ENCODE measurements at regions not wholly inside any gene's neighbourhood (a gene's known extent, or its start where the extent isn't known, plus 50 kb on each side); places are given as distances from the start of the nearest gene placed in this dataset.

- no peak for DNase-seq
These were observed 423.7 kb downstream of the LRIG3 start for GRCh38 chr12:58496411-58497190.

GRCh38 chr12:58500399-58500798, 419.9 kb downstream of the LRIG3 start:
- no peak for DNase-seq

- no peak for DNase-seq
These were observed 418.1 kb downstream of the LRIG3 start for GRCh38 chr12:58502226-58502625.

GRCh38 chr12:58502841-58503240, 417.5 kb downstream of the LRIG3 start:
- DNase-seq: no peak

- DNase-seq: no peak
These were observed 416.6 kb downstream of the LRIG3 start for GRCh38 chr12:58503731-58504130.

- no peak for DNase-seq
These were observed 416.0 kb downstream of the LRIG3 start for GRCh38 chr12:58504143-58504938.

- no peak for DNase-seq
These were observed 411.0 kb downstream of the LRIG3 start for GRCh38 chr12:58509116-58509885.

GRCh38 chr12:58513301-58513834, 406.9 kb downstream of the LRIG3 start:
- DNase-seq: no peak

- DNase-seq: no peak
These were observed 406.5 kb downstream of the LRIG3 start for GRCh38 chr12:58513852-58514251.

- DNase-seq: no peak
These were observed 400.5 kb downstream of the LRIG3 start for GRCh38 chr12:58519839-58520238.

- no peak for DNase-seq
These were observed 399.2 kb downstream of the LRIG3 start for GRCh38 chr12:58521152-58521551.

- DNase-seq: no peak
These were observed 398.5 kb downstream of the LRIG3 start for GRCh38 chr12:58521796-58522195.

GRCh38 chr12:58523360-58523759, 396.9 kb downstream of the LRIG3 start:
- DNase-seq: no peak

- no peak for DNase-seq
These were observed 392.0 kb downstream of the LRIG3 start for GRCh38 chr12:58528271-58528670.

GRCh38 chr12:58529114-58529665, 391.1 kb downstream of the LRIG3 start:
- no peak for DNase-seq

GRCh38 chr12:58529897-58530741, 390.2 kb downstream of the LRIG3 start:
- no peak for DNase-seq

GRCh38 chr12:58530742-58531062, 389.6 kb downstream of the LRIG3 start:
- DNase-seq: no peak

GRCh38 chr12:58532855-58533608, 387.3 kb downstream of the LRIG3 start:
- no peak for DNase-seq

- DNase-seq: no peak
These were observed 386.7 kb downstream of the LRIG3 start for GRCh38 chr12:58533652-58534051.

- DNase-seq: no peak
These were observed 383.0 kb downstream of the LRIG3 start for GRCh38 chr12:58537278-58537677.

GRCh38 chr12:58539295-58539694, 381.0 kb downstream of the LRIG3 start:
- no peak for DNase-seq
